Osteoblast (primary cell): ENCODE measurements at regions not wholly inside any gene's neighbourhood (a gene's known extent, or its start where the extent isn't known, plus 50 kb on each side); places are given as distances from the start of the nearest gene placed in this dataset. TPM values are rescaled to one million over a fixed set of nuclear protein-coding genes. Genes with fewer than 3 reads are reported as not detected.
"Not testable (repeated sequence)": the region's sequence is repeated elsewhere in the genome, so short reads cannot be mapped to it uniquely, and the experiment has no call there.

ENCODE experiments used
- DNase-seq: peaks from one replicate; pipeline ENCODE4 v3.0.0; 2011; ENCODE audit warnings: low spot score, mixed read lengths; ENCODE audit not compliant: insufficient read length; ENCODE audit errors: missing footprints
- H2AFZ ChIP-seq: 2 replicates; pipeline ENCODE4 v1.6.0; 2011; ENCODE audit warnings: mild to moderate bottlenecking, low read length
- H3K27ac ChIP-seq: 2 replicates; pipeline ENCODE4 v1.5.1; 2011; ENCODE audit warnings: mild to moderate bottlenecking, low read depth, low read length, moderate library complexity
- H3K27me3 ChIP-seq: 2 replicates; pipeline ENCODE4 v1.6.0; 2012; ENCODE audit warnings: mild to moderate bottlenecking, control low read depth, inconsistent platforms, low read length, moderate library complexity; ENCODE audit not compliant: insufficient read depth
- H3K36me3 ChIP-seq: 2 replicates; pipeline ENCODE4 v1.5.1; 2011; ENCODE audit warnings: mild to moderate bottlenecking, low read length, control low read depth, moderate library complexity; ENCODE audit not compliant: insufficient read depth
- H3K4me1 ChIP-seq: 2 replicates; pipeline ENCODE4 v1.5.1; 2011; ENCODE audit warnings: mild to moderate bottlenecking, low read length, control low read depth, moderate library complexity; ENCODE audit not compliant: insufficient read depth
- H3K4me2 ChIP-seq: 2 replicates; pipeline ENCODE4 v1.6.0; 2011; ENCODE audit warnings: mild to moderate bottlenecking, low read length; ENCODE audit not compliant: insufficient read depth
- H3K4me3 ChIP-seq: fragments of 200-600 bp; sonication (generic); 3 replicates; pipeline ENCODE4 v1.5.1; 2012; ENCODE audit warnings: mild to moderate bottlenecking, low read length, inconsistent platforms; ENCODE audit not compliant: insufficient read depth
- H3K79me2 ChIP-seq: 2 replicates; pipeline ENCODE4 v1.6.0; 2012; ENCODE audit warnings: mild to moderate bottlenecking, low read length, control low read depth, inconsistent platforms; ENCODE audit not compliant: insufficient read depth
- H3K9me3 ChIP-seq: 2 replicates; pipeline ENCODE4 v1.5.1; 2011; ENCODE audit warnings: low read depth, low read length, control low read depth
- H4K20me1 ChIP-seq: 2 replicates; pipeline ENCODE4 v1.6.0; 2012; ENCODE audit warnings: mild to moderate bottlenecking, low read length, control low read depth; ENCODE audit not compliant: insufficient read depth
- CTCF ChIP-seq: IDR thresholded peaks from 2 replicates; pipeline ENCODE4 v1.5.1; 2011; ENCODE audit warnings: mild to moderate bottlenecking, low read depth, low read length, moderate library complexity; ENCODE audit errors: extremely low read depth
- small RNA-seq: library from RNA; depleted of rRNA; stranded (forward); fragments of <200 nt; gene quantifications from one replicate; pipeline ENCODE3, GENCODE V24; 2012

GRCh38 chr6:106724337-106724736 lies 95.0 kb downstream of the QRSL1 start:
- Histone ChIP-seq H3K27ac (no peak overlapping the region), H3K27me3 (no peaks in the 10 kb centered on the region), H3K9me3 (no peaks in the 10 kb centered on the region), H4K20me1 (no peaks in the 10 kb centered on the region), H3K4me3 (no peak overlapping the region), H3K79me2 (no peaks in the 10 kb centered on the region), H3K4me2 (no peak overlapping the region), H3K36me3 (no peaks in the 10 kb centered on the region), H3K4me1 (no peaks in the 10 kb centered on the region), H2AFZ (no peak overlapping the region)
- no peak for TF ChIP-seq CTCF
- no peak for DNase-seq

GRCh38 chr6:106723419-106723818 lies 94.0 kb downstream of the QRSL1 start:
- H3K79me2 ChIP-seq, DNase-seq, H2AFZ ChIP-seq, H3K4me2 ChIP-seq, H3K4me3 ChIP-seq, H3K27ac ChIP-seq, H3K36me3 ChIP-seq, H4K20me1 ChIP-seq, H3K9me3 ChIP-seq, H3K4me1 ChIP-seq, H3K27me3 ChIP-seq: not testable (repeated sequence)

GRCh38 chr6:106721189-106721588 lies 91.8 kb downstream of the QRSL1 start:
- H3K4me1 ChIP-seq, DNase-seq, H3K4me3 ChIP-seq, H3K36me3 ChIP-seq, H2AFZ ChIP-seq, H3K27ac ChIP-seq, H3K79me2 ChIP-seq, H4K20me1 ChIP-seq, H3K27me3 ChIP-seq, H3K4me2 ChIP-seq, H3K9me3 ChIP-seq: not testable (repeated sequence)

Small RNAs in the stretch of these regions (small RNA-seq; reads per million reads assigned to genes)
- gene MIR587 (not detected), gene RNU6-117P (not detected)
